OCI-LY1 (cell line): ENCODE measurements at regions not wholly inside any gene's neighbourhood (a gene's known extent, or its start where the extent isn't known, plus 50 kb on each side); places are given as distances from the start of the nearest gene placed in this dataset.
A peak's percentile ranks its signal among the peaks of the same experiment; 100 is the strongest.

Source experiments
- H2AFZ ChIP-seq: fragments of 200-600 bp; sonication (generic), shearing (Covaris generic); 2 replicates; pipeline ENCODE4 v1.6.0; 2014; ENCODE audit warnings: antibody characterized with exemption, mild to moderate bottlenecking, low read length
- H3F3A ChIP-seq: fragments of 200-600 bp; sonication (generic), shearing (Covaris generic); 2 replicates; pipeline ENCODE4 v1.6.0; 2014; ENCODE audit warnings: mild to moderate bottlenecking, antibody characterized with exemption, low read length, moderate library complexity; ENCODE audit not compliant: insufficient read depth
- H3K27ac ChIP-seq: fragments of 200-600 bp; sonication (generic); 2 replicates; pipeline ENCODE4 v1.5.1; 2014; ENCODE audit warnings: low read length, mixed run types, mild to moderate bottlenecking, low read depth; ENCODE audit not compliant: poor library complexity, severe bottlenecking
- H3K27me3 ChIP-seq: fragments of 200-600 bp; sonication (generic); 2 replicates; pipeline ENCODE4 v1.6.0; 2014; ENCODE audit warnings: antibody characterized with exemption, mild to moderate bottlenecking, low read length, moderate library complexity; ENCODE audit not compliant: insufficient read depth
- H3K36me3 ChIP-seq: fragments of 200-600 bp; sonication (generic); 2 replicates; pipeline ENCODE4 v1.6.1; 2014; ENCODE audit warnings: mild to moderate bottlenecking, antibody characterized with exemption, low read length, moderate library complexity, mixed read lengths; ENCODE audit not compliant: insufficient read depth
- H3K4me1 ChIP-seq: fragments of 200-600 bp; sonication (generic); 2 replicates; pipeline ENCODE4 v1.5.1; 2014; ENCODE audit warnings: mild to moderate bottlenecking, low read length, moderate library complexity; ENCODE audit not compliant: insufficient read depth, severe bottlenecking
- H3K4me2 ChIP-seq: fragments of 200-600 bp; sonication (generic), shearing (Covaris generic); 2 replicates; pipeline ENCODE4 v1.6.1; 2014; ENCODE audit warnings: low read length
- H3K4me3 ChIP-seq: fragments of 200-600 bp; sonication (generic); 2 replicates; pipeline ENCODE4 v1.5.1; 2014; ENCODE audit warnings: low read length, low read depth, mild to moderate bottlenecking, mixed read lengths; ENCODE audit not compliant: poor library complexity, severe bottlenecking
- H3K79me2 ChIP-seq: fragments of 200-600 bp; shearing (Covaris generic); 2 replicates; pipeline ENCODE4 v1.6.1; 2016; ENCODE audit warnings: mixed run types, low read length, mixed read lengths; ENCODE audit not compliant: insufficient read depth
- H3K9ac ChIP-seq: fragments of 200-600 bp; sonication (generic), shearing (Covaris generic); 2 replicates; pipeline ENCODE4 v1.6.1; 2014; ENCODE audit warnings: mild to moderate bottlenecking, low read length, mixed read lengths
- H3K9me2 ChIP-seq: fragments of 200-600 bp; sonication (generic), shearing (Covaris generic); 2 replicates; pipeline ENCODE4 v1.6.1; 2014; ENCODE audit warnings: low read depth, mild to moderate bottlenecking, low read length, mixed read lengths
- H3K9me3 ChIP-seq: fragments of 200-600 bp; shearing (Covaris generic); 2 replicates; pipeline ENCODE4 v1.6.1; 2014; ENCODE audit warnings: low read length, mixed read lengths
- H4K20me1 ChIP-seq: fragments of 200-600 bp; sonication (generic), shearing (Covaris generic); 2 replicates; pipeline ENCODE4 v1.6.0; 2016; ENCODE audit warnings: mild to moderate bottlenecking, low read length; ENCODE audit not compliant: insufficient read depth
- EZH2 ChIP-seq: fragments of 200-600 bp; sonication (generic), shearing (Covaris generic); IDR thresholded peaks from 2 replicates; pipeline ENCODE4 v1.8.0; 2017; ENCODE audit warnings: borderline replicate concordance, mixed run types, mild to moderate bottlenecking, antibody characterized with exemption, low read length, moderate library complexity, mixed read lengths
- TF ChIP-seq, protein P1 (sequence below): fragments of 200-600 bp; sonication (generic), shearing (Covaris generic); IDR thresholded peaks from 2 replicates; pipeline ENCODE4 v1.5.1; 2017; ENCODE audit warnings: mild to moderate bottlenecking, antibody characterized with exemption, low read length, moderate library complexity, mixed read lengths

DNA sequence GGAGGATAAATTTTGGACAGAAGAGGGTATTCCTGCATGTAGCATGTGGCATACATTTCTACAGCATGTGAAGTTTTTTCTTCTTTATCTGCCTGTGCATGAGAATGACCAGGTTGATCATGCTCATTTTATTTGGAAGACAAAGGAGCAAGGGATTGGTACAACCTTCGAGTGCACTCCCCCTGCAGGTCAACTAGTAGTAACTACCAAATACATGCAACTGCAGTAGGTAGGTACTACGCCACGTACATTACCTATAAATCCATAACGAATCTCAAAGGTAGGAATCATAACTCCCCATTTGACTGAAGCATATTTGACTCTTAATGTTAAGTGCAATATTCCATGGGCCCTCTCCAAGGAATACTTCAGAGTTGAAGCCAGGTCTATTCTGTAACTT is 763.9 kb downstream of the TSN start:
- H3K9me2 ChIP-seq = no peaks in the 10 kb centered on the region
- H3K9me3 ChIP-seq = no peaks in the 10 kb centered on the region
- no peaks in the 10 kb centered on the region for H3K79me2 ChIP-seq
- no peaks in the 10 kb centered on the region for H3K36me3 ChIP-seq
- H3K4me1 ChIP-seq = peaks cover 26% of the 10 kb centered on the region
- no peak overlapping the region for H3K4me3 ChIP-seq
- no peak for TF ChIP-seq EZH2
- TF ChIP-seq, protein P1, sequence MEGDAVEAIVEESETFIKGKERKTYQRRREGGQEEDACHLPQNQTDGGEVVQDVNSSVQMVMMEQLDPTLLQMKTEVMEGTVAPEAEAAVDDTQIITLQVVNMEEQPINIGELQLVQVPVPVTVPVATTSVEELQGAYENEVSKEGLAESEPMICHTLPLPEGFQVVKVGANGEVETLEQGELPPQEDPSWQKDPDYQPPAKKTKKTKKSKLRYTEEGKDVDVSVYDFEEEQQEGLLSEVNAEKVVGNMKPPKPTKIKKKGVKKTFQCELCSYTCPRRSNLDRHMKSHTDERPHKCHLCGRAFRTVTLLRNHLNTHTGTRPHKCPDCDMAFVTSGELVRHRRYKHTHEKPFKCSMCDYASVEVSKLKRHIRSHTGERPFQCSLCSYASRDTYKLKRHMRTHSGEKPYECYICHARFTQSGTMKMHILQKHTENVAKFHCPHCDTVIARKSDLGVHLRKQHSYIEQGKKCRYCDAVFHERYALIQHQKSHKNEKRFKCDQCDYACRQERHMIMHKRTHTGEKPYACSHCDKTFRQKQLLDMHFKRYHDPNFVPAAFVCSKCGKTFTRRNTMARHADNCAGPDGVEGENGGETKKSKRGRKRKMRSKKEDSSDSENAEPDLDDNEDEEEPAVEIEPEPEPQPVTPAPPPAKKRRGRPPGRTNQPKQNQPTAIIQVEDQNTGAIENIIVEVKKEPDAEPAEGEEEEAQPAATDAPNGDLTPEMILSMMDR = peak; percentile 61
- H3F3A ChIP-seq = no peaks in the 10 kb centered on the region
- H3K4me2 ChIP-seq = no peak overlapping the region
- no peak overlapping the region for H2AFZ ChIP-seq
- no peak overlapping the region for H3K9ac ChIP-seq
- no peaks in the 10 kb centered on the region for H3K27me3 ChIP-seq
- no peaks in the 10 kb centered on the region for H4K20me1 ChIP-seq
- H3K27ac ChIP-seq = no peak overlapping the region

DNA sequence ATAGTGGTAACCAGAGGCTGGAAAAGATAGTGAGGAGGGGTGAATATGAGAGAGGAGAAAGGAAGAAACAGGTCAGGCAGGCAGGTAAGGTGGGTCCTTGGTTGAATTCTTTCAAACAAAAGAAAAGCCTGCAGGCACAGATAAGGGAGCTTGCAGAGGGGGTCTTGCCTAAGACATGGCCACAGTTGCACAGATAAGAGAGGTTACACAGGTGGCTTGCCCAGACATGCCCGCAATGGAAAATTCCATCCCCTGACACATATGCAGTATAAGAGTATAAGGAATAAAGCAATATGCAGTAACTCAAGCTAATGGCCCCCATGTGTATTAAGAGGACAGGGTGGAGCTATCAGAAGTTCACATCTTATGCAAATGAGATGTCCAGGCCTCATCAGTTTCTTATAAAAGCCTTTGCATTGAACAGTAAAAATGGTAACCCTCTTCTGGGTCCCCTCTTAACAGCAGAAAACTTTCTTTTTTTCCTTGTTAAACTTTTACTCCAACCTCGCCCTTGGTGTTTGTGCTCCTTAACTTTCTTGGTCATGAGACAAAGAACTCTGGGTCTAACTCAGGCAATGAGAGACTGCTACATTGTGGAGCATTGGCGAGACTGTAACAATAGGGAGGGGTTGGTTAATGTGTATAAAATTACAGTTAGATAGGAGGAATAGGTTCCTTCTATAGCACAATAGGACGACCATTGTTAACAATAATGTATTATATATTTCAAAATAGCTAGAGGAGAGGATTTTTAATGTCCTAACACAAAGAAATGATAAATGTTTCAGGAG is 764.6 kb downstream of the TSN start:
- no peak overlapping the region for H3K4me2 ChIP-seq
- H3K9me2 ChIP-seq = no peaks in the 10 kb centered on the region
- H3K27me3 ChIP-seq = no peaks in the 10 kb centered on the region
- no peaks in the 10 kb centered on the region for H3F3A ChIP-seq
- H4K20me1 ChIP-seq = no peaks in the 10 kb centered on the region
- peaks cover 26% of the 10 kb centered on the region for H3K4me1 ChIP-seq
- no peak overlapping the region for H3K4me3 ChIP-seq
- TF ChIP-seq EZH2 = no peak
- no peaks in the 10 kb centered on the region for H3K79me2 ChIP-seq
- no peak overlapping the region for H3K9ac ChIP-seq
- H2AFZ ChIP-seq = no peak overlapping the region
- H3K9me3 ChIP-seq = no peaks in the 10 kb centered on the region
- H3K27ac ChIP-seq = no peak overlapping the region
- H3K36me3 ChIP-seq = no peaks in the 10 kb centered on the region

DNA sequence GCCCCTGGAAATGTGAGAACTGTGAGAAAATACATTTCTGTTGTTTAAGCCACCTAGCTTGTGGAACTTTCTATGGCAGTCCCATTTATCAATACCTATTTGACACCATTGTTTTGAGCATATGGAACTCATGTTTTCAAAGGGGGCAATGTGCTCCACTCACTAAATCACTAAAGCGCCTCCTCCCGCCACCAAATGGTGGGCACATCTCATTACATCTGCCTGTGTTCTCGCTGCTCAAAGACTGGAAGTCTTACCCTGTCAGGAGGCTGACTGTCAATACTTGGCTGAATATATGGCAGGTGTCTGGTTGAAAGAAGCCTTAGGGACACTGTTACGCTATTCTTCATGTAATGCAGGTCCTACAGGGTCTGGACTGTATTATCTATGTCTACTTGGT is 767.7 kb downstream of the TSN start:
- H3K9me2 ChIP-seq = no peaks in the 10 kb centered on the region
- no peak overlapping the region for H3K27ac ChIP-seq
- no peaks in the 10 kb centered on the region for H3K27me3 ChIP-seq
- H4K20me1 ChIP-seq = no peaks in the 10 kb centered on the region
- H3K79me2 ChIP-seq = no peaks in the 10 kb centered on the region
- TF ChIP-seq, protein P1 = peak; percentile 53
- no peak for TF ChIP-seq EZH2
- no peak overlapping the region for H3K4me3 ChIP-seq
- H3F3A ChIP-seq = no peaks in the 10 kb centered on the region
- H3K9ac ChIP-seq = no peak overlapping the region
- peaks cover 5% of the 10 kb centered on the region for H3K4me1 ChIP-seq
- no peak overlapping the region for H3K4me2 ChIP-seq
- H3K36me3 ChIP-seq = no peaks in the 10 kb centered on the region
- H3K9me3 ChIP-seq = no peaks in the 10 kb centered on the region
- H2AFZ ChIP-seq = no peak overlapping the region

DNA sequence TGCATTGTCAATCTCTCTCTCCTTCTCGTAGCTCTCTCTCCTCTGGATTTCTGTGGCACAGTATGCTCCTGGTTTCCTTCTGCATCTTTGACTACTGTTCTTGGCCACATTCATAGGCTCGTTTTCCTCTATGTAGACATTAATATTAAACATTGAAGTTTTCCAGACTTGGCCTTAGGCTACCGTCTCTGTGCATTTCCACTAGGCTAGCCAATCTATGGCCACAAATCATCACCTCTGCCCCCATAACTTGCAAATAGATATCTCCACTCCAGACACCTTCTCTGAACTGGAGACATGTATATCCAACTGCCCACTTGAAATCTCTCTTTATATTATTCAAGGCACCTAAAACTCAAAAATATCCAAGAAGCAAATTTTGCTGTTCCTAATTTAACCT is 768.5 kb downstream of the TSN start:
- Histone ChIP-seq H3K9me2 (no peaks in the 10 kb centered on the region), H2AFZ (no peak overlapping the region), H3K9me3 (no peaks in the 10 kb centered on the region), H3K4me2 (no peak overlapping the region), H3K4me1 (peaks cover 5% of the 10 kb centered on the region), H3K36me3 (no peaks in the 10 kb centered on the region), H3K79me2 (no peaks in the 10 kb centered on the region), H4K20me1 (no peaks in the 10 kb centered on the region), H3K4me3 (no peak overlapping the region), H3K27me3 (no peaks in the 10 kb centered on the region), H3F3A (no peaks in the 10 kb centered on the region), H3K27ac (no peak overlapping the region), H3K9ac (no peak overlapping the region)
- TF ChIP-seq, protein P1 = no peak
